ENCODE measurements at regions not wholly inside any gene's neighbourhood (a gene's known extent, or its start where the extent isn't known, plus 50 kb on each side); places are given as distances from the start of the nearest gene placed in this dataset.

- TF ChIP-seq, protein P1, sequence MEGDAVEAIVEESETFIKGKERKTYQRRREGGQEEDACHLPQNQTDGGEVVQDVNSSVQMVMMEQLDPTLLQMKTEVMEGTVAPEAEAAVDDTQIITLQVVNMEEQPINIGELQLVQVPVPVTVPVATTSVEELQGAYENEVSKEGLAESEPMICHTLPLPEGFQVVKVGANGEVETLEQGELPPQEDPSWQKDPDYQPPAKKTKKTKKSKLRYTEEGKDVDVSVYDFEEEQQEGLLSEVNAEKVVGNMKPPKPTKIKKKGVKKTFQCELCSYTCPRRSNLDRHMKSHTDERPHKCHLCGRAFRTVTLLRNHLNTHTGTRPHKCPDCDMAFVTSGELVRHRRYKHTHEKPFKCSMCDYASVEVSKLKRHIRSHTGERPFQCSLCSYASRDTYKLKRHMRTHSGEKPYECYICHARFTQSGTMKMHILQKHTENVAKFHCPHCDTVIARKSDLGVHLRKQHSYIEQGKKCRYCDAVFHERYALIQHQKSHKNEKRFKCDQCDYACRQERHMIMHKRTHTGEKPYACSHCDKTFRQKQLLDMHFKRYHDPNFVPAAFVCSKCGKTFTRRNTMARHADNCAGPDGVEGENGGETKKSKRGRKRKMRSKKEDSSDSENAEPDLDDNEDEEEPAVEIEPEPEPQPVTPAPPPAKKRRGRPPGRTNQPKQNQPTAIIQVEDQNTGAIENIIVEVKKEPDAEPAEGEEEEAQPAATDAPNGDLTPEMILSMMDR (IDR thresholded peaks at IDR 0.05; ENCODE audit: low read depth, low read length) = no peak
- no peak for TF ChIP-seq EZH2phosphoT487 (IDR thresholded peaks at IDR 0.05; ENCODE audit: low read depth)
These were observed 174.7 kb downstream of the IRX2 start for GRCh38 chr5:2576823-2577222.

Measured in OCI-LY3 (cell line).